ENCODE measurements at regions not wholly inside any gene's neighbourhood (a gene's known extent, or its start where the extent isn't known, plus 50 kb on each side); places are given as distances from the start of the nearest gene placed in this dataset.

DNA sequence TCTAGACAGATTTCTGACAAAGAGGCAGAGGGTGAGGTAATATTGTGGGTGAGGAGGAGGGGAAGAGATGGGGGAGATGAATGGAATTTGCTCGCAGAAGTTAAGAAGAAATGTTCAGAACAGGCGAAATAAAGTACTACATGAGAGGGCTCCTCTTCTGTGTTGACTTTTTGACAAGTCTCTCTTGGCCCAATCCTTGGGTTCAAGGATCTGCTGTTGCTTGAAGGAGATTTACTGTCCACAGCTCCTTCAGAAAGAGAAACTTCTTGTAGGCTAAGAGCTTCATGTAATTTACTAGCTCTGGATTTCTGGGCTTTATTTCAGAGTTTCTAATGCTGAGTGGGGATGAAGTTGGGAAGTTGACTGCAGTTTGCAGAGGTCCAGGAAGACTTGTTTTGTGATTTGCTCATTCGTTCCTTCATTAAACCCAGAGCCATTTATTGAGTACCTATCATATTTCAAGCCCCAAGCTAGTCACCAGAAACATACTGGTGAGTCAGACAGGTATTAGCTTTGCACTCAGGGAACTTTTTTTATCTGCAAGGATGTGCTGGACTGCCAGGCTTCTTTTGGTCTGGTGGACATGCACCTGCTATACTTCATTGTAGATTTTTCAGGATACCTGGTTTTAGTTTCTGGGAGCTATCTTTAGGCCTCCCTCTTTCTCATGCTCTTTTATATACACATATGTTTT lies 402.9 kb upstream of the CLINT1 start:
- TF ChIP-seq, protein P1, sequence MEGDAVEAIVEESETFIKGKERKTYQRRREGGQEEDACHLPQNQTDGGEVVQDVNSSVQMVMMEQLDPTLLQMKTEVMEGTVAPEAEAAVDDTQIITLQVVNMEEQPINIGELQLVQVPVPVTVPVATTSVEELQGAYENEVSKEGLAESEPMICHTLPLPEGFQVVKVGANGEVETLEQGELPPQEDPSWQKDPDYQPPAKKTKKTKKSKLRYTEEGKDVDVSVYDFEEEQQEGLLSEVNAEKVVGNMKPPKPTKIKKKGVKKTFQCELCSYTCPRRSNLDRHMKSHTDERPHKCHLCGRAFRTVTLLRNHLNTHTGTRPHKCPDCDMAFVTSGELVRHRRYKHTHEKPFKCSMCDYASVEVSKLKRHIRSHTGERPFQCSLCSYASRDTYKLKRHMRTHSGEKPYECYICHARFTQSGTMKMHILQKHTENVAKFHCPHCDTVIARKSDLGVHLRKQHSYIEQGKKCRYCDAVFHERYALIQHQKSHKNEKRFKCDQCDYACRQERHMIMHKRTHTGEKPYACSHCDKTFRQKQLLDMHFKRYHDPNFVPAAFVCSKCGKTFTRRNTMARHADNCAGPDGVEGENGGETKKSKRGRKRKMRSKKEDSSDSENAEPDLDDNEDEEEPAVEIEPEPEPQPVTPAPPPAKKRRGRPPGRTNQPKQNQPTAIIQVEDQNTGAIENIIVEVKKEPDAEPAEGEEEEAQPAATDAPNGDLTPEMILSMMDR (IDR thresholded peaks at IDR 0.05): no peak
- no peak for TF ChIP-seq POLR2A (IDR thresholded peaks at IDR 0.05)
